ENCODE measurements at regions not wholly inside any gene's neighbourhood (a gene's known extent, or its start where the extent isn't known, plus 50 kb on each side); places are given as distances from the start of the nearest gene placed in this dataset.
A peak's percentile ranks its signal among the peaks of the same experiment; 100 is the strongest.

DNA sequence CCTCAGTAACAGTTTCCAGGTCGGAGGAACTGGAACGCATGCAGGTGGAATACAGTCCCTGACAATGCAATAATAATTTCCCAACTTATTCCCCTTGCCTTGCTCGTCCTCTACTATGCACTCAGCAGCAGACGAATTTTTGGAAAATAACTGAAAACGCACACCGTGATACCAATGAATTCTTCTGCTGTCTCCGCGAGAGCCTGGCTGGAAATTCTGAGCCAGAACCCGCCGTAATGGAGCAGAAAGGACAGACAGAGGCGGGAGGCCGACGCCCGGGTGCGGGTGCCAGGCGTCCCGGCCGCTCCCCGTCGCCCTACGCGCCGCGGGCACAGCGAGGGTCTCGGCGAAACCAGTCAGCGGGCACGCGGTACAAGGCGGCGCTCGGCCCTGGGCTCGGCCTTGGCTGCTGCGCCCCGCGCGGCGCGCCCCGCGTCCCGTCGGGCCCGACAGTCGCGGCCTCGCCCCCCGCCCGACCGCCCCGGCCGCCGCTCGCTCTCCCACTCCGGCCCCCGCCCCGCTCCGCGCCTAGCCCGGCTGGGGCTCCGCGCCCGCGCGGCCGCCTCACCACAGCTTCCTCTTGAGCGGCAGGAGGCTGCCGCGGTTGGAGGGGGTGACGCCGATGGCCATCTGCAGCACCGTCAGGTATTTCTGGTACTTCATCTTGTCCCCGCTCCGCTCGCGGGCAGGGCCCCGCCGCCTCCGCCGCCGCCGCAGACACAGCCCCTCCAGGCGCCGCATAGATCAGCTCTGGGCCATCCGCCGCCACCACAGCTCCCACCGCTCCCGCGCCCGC is 114.5 kb upstream of the GOLGA8J start:
- Histone ChIP-seq H3K79me2 (ENCODE audit: insufficient read depth) (no peaks in the 10 kb centered on the region), H3K9me2 (ENCODE audit: insufficient read depth) (no peaks in the 10 kb centered on the region), H3K27ac (no peak overlapping the region), H3K4me2 (ENCODE audit: unreplicated experiment) (peak overlapping the region; percentile 48), H3K27me3 (replicated peaks; ENCODE audit: insufficient read depth) (peaks cover 80% of the 10 kb centered on the region), H4K20me1 (ENCODE audit: insufficient read depth) (no peaks in the 10 kb centered on the region), H3K4me3 (peak overlapping the region; percentile 51), H3K4me1 (ENCODE audit: insufficient read depth) (no peaks in the 10 kb centered on the region), H3K9ac (no peak overlapping the region), H3F3A (ENCODE audit: insufficient read depth) (no peaks in the 10 kb centered on the region), H3K36me3 (ENCODE audit: low read depth) (no peaks in the 10 kb centered on the region), H2AFZ (no peak overlapping the region), H3K9me3 (ENCODE audit: low read depth) (no peaks in the 10 kb centered on the region)
- TF ChIP-seq EZH2 (IDR thresholded peaks at IDR 0.05; ENCODE audit: insufficient read depth, poor library complexity, severe bottlenecking) (peak; percentile 84), EZH2phosphoT487 (IDR thresholded peaks at IDR 0.05; ENCODE audit: insufficient read depth, low read depth) (peak; percentile 79; the same call in 1 of the 2 replicates)
- DNase-seq, result peak; percentile 14
- in situ Hi-C loops (cut with MboI), result no loop called here
- WGBS, 2 experiments (ENCODE audit: low coverage in 1 of 2, low lambda C conversion rate in 2 of 2, missing lambda C conversion rate in 2 of 2), result 6 to 8% methylated on average over 33 to 66 of the region's 91 CpGs

DNA sequence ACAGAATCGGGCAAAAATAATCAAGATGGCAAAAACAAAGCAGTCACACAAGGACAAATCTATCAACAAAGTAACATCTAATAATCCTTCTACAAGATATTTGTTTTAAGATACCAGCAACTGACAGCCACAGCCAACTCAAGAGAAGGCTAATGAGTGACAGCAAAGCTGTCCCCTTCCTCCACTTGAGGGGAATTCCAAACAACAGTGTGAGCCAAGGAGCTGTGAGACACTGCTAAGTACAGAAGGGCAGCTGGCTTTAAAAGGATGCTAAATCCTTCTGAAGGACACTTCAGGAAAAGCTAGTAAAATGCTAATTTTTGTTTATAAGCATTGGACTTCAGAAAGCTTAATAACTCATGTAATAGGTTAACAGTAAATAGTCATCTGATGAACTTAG is 120.3 kb upstream of the GOLGA8J start:
- H3K9me3 ChIP-seq (ENCODE audit: low read depth), result no peaks in the 10 kb centered on the region
- H3K4me2 ChIP-seq (ENCODE audit: unreplicated experiment), result no peak overlapping the region
- H3K4me1 ChIP-seq (ENCODE audit: insufficient read depth), result no peaks in the 10 kb centered on the region
- WGBS, 2 experiments (ENCODE audit: low coverage in 1 of 2, low lambda C conversion rate in 2 of 2, missing lambda C conversion rate in 2 of 2), result 49 to 52% methylated on average over 1 of the region's 1 CpG
- H3K27ac ChIP-seq, result no peak overlapping the region
- no peaks in the 10 kb centered on the region for H3K36me3 ChIP-seq (ENCODE audit: low read depth)
- H3K4me3 ChIP-seq, result no peak overlapping the region
- H4K20me1 ChIP-seq (ENCODE audit: insufficient read depth), result no peaks in the 10 kb centered on the region
- H2AFZ ChIP-seq, result no peak overlapping the region
- H3F3A ChIP-seq (ENCODE audit: insufficient read depth), result no peaks in the 10 kb centered on the region
- H3K9me2 ChIP-seq (ENCODE audit: insufficient read depth), result no peaks in the 10 kb centered on the region
- H3K79me2 ChIP-seq (ENCODE audit: insufficient read depth), result no peaks in the 10 kb centered on the region
- H3K9ac ChIP-seq, result no peak overlapping the region
- H3K27me3 ChIP-seq (replicated peaks; ENCODE audit: insufficient read depth), result peaks cover 75% of the 10 kb centered on the region
- no peak for DNase-seq
- TF ChIP-seq EZH2phosphoT487 (IDR thresholded peaks at IDR 0.05; ENCODE audit: insufficient read depth, low read depth) (no peak), EZH2 (IDR thresholded peaks at IDR 0.05; ENCODE audit: insufficient read depth, poor library complexity, severe bottlenecking) (no peak)
- in situ Hi-C loops (cut with MboI), result no loop called here

DNA sequence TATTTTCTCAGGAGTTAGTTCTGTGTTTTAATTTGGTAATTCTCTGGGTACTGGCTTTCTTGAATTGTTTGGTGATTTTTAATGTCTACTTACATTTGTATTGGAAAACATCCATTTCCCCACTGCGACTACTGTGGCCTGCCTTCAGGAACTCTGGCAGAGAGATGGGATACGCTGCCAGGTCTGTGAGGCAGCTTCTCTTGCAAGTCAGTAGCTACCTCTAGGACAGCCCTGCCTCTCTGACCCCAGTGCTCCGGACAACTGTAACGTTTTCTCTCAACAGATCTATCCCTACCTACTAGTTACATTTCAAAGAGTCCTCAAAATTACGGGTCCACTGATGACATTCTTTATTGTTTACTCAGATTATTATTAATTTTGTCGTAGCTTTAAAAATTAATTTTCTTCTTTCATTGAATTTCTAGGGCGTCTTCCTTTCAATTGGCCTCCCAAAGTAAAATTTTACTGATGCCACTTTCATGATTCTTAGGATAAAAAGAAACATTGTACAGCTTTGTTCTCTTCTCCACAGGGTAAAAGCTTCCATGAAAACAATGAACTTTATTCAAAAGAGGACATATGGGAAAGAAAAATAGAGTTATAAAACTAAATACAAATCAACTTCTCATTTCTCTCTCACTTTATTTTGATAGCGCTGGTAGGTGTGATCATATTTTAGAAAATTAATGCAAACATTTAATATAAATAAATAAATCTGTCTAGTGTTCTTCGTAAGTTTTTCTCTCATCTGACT is 123.2 kb upstream of the GOLGA8J start:
- no peaks in the 10 kb centered on the region for H3K4me1 ChIP-seq (ENCODE audit: insufficient read depth)

DNA sequence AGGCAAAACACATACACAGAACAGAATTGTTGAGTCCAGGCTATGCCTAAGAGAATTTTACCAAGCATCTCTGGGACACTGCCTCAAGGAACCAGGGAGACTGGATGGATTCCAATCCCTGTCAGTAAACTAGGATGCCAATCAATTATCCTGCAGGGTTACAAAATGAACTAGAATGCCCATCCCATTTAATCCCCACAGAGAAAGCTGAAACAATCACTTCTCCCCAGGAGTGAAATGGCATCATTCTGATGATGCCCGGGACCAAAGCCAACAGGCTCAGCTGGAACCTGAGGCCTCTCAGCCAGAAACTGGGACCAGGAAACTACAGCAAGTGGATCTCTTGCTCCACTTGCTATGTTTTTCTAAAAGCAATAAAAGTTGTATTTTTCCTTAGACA is 130.0 kb upstream of the TJP1 start:
- Histone ChIP-seq H3K9ac (no peak overlapping the region), H3F3A (ENCODE audit: insufficient read depth) (peaks cover 2% of the 10 kb centered on the region; the same call in 1 of the 2 replicates), H3K9me3 (ENCODE audit: low read depth) (no peaks in the 10 kb centered on the region), H3K27ac (no peak overlapping the region), H3K36me3 (ENCODE audit: low read depth) (no peaks in the 10 kb centered on the region), H3K79me2 (ENCODE audit: insufficient read depth) (no peaks in the 10 kb centered on the region), H4K20me1 (ENCODE audit: insufficient read depth) (no peaks in the 10 kb centered on the region), H3K27me3 (replicated peaks; ENCODE audit: insufficient read depth) (peaks cover 42% of the 10 kb centered on the region), H3K4me1 (ENCODE audit: insufficient read depth) (no peaks in the 10 kb centered on the region), H3K9me2 (ENCODE audit: insufficient read depth) (no peaks in the 10 kb centered on the region), H2AFZ (no peak overlapping the region), H3K4me3 (no peak overlapping the region), H3K4me2 (ENCODE audit: unreplicated experiment) (no peak overlapping the region)
- WGBS, 2 experiments (ENCODE audit: low coverage in 1 of 2, low lambda C conversion rate in 2 of 2, missing lambda C conversion rate in 2 of 2), result 56 to 68% methylated on average over 1 of the region's 1 CpG
- no peak for TF ChIP-seq EZH2 (IDR thresholded peaks at IDR 0.05; ENCODE audit: insufficient read depth, poor library complexity, severe bottlenecking)
- TF ChIP-seq EZH2phosphoT487 (IDR thresholded peaks at IDR 0.05; ENCODE audit: insufficient read depth, low read depth), result no peak
- no peak for DNase-seq
- in situ Hi-C loops (cut with MboI), result no loop called here

More for the DNA sequence above, 123.2 kb upstream of the GOLGA8J start:
- in situ Hi-C loops (cut with MboI), result no loop called here
- no peaks in the 10 kb centered on the region for H3F3A ChIP-seq (ENCODE audit: insufficient read depth)
- H4K20me1 ChIP-seq (ENCODE audit: insufficient read depth), result no peaks in the 10 kb centered on the region
- no peak for DNase-seq
- H2AFZ ChIP-seq, result no peak overlapping the region
- no peaks in the 10 kb centered on the region for H3K9me3 ChIP-seq (ENCODE audit: low read depth)
- no peak overlapping the region for H3K27ac ChIP-seq
- no peak overlapping the region for H3K4me3 ChIP-seq
- WGBS, 2 experiments (ENCODE audit: low coverage in 1 of 2, low lambda C conversion rate in 2 of 2, missing lambda C conversion rate in 2 of 2), result 43 to 44% methylated on average over 9 of the region's 9 CpGs
- no peak overlapping the region for H3K4me2 ChIP-seq (ENCODE audit: unreplicated experiment)
- no peaks in the 10 kb centered on the region for H3K36me3 ChIP-seq (ENCODE audit: low read depth)
- H3K9ac ChIP-seq, result no peak overlapping the region
- H3K79me2 ChIP-seq (ENCODE audit: insufficient read depth), result no peaks in the 10 kb centered on the region
- no peaks in the 10 kb centered on the region for H3K9me2 ChIP-seq (ENCODE audit: insufficient read depth)
- peaks cover 74% of the 10 kb centered on the region for H3K27me3 ChIP-seq (replicated peaks; ENCODE audit: insufficient read depth)
- TF ChIP-seq EZH2phosphoT487 (IDR thresholded peaks at IDR 0.05; ENCODE audit: insufficient read depth, low read depth) (no peak), EZH2 (IDR thresholded peaks at IDR 0.05; ENCODE audit: insufficient read depth, poor library complexity, severe bottlenecking) (no peak)
